Activated T-cell treated with anti-CD3 and anti-CD28 coated beads, Interleukin-2, amount 50 U/mL, for 1 hour (primary cell): ENCODE measurements at regions not wholly inside any gene's neighbourhood (a gene's known extent, or its start where the extent isn't known, plus 50 kb on each side); places are given as distances from the start of the nearest gene placed in this dataset.
A peak's percentile ranks its signal among the peaks of the same experiment; 100 is the strongest.

Experiments used
- DNase-seq: peaks from one replicate; pipeline ENCODE4 v3.0.0-alpha.2; 2020

- DNase-seq: no peak
Observed at GRCh38 chrX:69299951-69300714, 134.9 kb upstream of the PJA1 start.

- no peak for DNase-seq
Observed at GRCh38 chrX:69299285-69299684, 134.0 kb upstream of the PJA1 start.

GRCh38 chrX:69298466-69299140, 133.3 kb upstream of the PJA1 start:
- DNase-seq: no peak

GRCh38 chrX:69297506-69297905, 132.3 kb upstream of the PJA1 start:
- DNase-seq: no peak

- no peak for DNase-seq
Observed at GRCh38 chrX:69293776-69294601, 128.7 kb upstream of the PJA1 start.

- DNase-seq: no peak
Observed at GRCh38 chrX:69291116-69291515, 125.9 kb upstream of the PJA1 start.

GRCh38 chrX:69290292-69290691, 125.0 kb upstream of the PJA1 start:
- no peak for DNase-seq

GRCh38 chrX:69289793-69290123, 124.5 kb upstream of the PJA1 start:
- no peak for DNase-seq

GRCh38 chrX:69289046-69289792, 124.0 kb upstream of the PJA1 start:
- DNase-seq: no peak

GRCh38 chrX:69287095-69287494, 121.8 kb upstream of the PJA1 start:
- DNase-seq: no peak

GRCh38 chrX:69286565-69286906, 121.3 kb upstream of the PJA1 start:
- DNase-seq: no peak

- peak; percentile 71 for DNase-seq
Observed at GRCh38 chrX:69285881-69286564, 120.8 kb upstream of the PJA1 start.

- no peak for DNase-seq
Observed at GRCh38 chrX:69285401-69285877, 120.2 kb upstream of the PJA1 start.

GRCh38 chrX:69284491-69284890, 119.2 kb upstream of the PJA1 start:
- no peak for DNase-seq

GRCh38 chrX:69282893-69283690, 117.8 kb upstream of the PJA1 start:
- DNase-seq: no peak

- no peak for DNase-seq
Observed at GRCh38 chrX:69280933-69281332, 115.7 kb upstream of the PJA1 start.

- DNase-seq: no peak
Observed at GRCh38 chrX:69279234-69279633, 114.0 kb upstream of the PJA1 start.

GRCh38 chrX:69278031-69278687, 112.9 kb upstream of the PJA1 start:
- no peak for DNase-seq

GRCh38 chrX:69277369-69277990, 112.2 kb upstream of the PJA1 start:
- no peak for DNase-seq

GRCh38 chrX:69268611-69269010, 103.4 kb upstream of the PJA1 start:
- no peak for DNase-seq

- no peak for DNase-seq
Observed at GRCh38 chrX:69264158-69264581, 98.9 kb upstream of the PJA1 start.
